Activated CD8-positive, alpha-beta T cell treated with anti-CD3 and anti-CD28 coated beads for 36 hours (primary cell): ENCODE measurements at regions not wholly inside any gene's neighbourhood (a gene's known extent, or its start where the extent isn't known, plus 50 kb on each side); places are given as distances from the start of the nearest gene placed in this dataset.
"Not testable (repeated sequence)": the region's sequence is repeated elsewhere in the genome, so short reads cannot be mapped to it uniquely, and the experiment has no call there.

Experiments used
- ATAC-seq: fragments of 200-7000 bp; cut with Tn5 transposase; one replicate; pipeline ENCODE4 v1.10.0; 2021; ENCODE audit warnings: mild to moderate bottlenecking, moderate library complexity
- CTCF ChIA-PET: fragments of 350-600 bp; sonication (Branson Sonifier 250); formaldehyde crosslinking; loops from one replicate; lab custom pipeline; 2021; ENCODE audit warnings: antibody characterized with exemption; lab: Charles Lee
- POLR2A ChIA-PET: fragments of 350-600 bp; sonication (Branson Sonifier 250); formaldehyde crosslinking; loops from one replicate; lab custom pipeline; 2021; ENCODE audit warnings: antibody characterized with exemption; lab: Charles Lee
- DNase-seq: peaks from one replicate; pipeline ENCODE4 v3.0.0-alpha.2; 2020
- H3K27ac Mint-ChIP-seq: one replicate; pipeline ENCODE4 v1.8.0; 2021; ENCODE audit warnings: mild to moderate bottlenecking, mixed read lengths
- H3K27me3 Mint-ChIP-seq: one replicate; pipeline ENCODE4 v1.8.0; 2021; ENCODE audit warnings: mixed read lengths
- H3K36me3 Mint-ChIP-seq: one replicate; pipeline ENCODE4 v1.8.0; 2021; ENCODE audit warnings: low read depth, mixed read lengths
- H3K4me1 Mint-ChIP-seq: one replicate; pipeline ENCODE4 v1.8.0; 2021; ENCODE audit warnings: low read depth, mixed read lengths
- H3K4me3 Mint-ChIP-seq: one replicate; pipeline ENCODE4 v1.8.0; 2021; ENCODE audit warnings: mild to moderate bottlenecking, moderate library complexity, mixed read lengths
- H3K9me3 Mint-ChIP-seq: one replicate; pipeline ENCODE4 v1.8.0; 2021; ENCODE audit warnings: mixed read lengths
- intact Hi-C: fragments of 100-400 bp; cut with micrococcal nuclease; formaldehyde crosslinking; loops from one replicate; pipeline ENCODE4 v1.10.0; 2022
- TF ChIP-seq, protein P1 (sequence below): fragments of 200-600 bp; IDR thresholded peaks from one replicate; pipeline ENCODE4 v1.8.0; 2022; ENCODE audit warnings: antibody characterized with exemption, mild to moderate bottlenecking

DNA sequence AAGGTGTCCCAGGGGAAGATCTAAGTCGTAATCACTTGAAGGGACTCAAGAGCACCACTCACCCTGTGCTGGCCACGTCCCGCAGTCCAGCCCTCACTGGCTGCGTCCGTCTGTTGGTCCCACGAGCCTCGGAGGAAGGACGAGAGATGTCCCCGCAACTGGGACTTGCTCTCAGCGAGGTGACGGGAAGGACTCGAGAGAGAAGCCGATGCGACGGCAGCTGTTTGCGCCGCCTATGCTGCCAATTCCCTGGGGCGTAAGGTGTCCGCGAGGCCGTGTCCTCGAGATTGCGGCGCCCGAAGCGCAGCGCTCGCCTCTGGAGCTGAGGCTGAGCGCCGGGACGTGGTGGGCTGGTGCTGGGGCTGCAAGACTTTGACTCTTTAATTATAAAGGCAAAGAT lies 100.6 kb upstream of the SEMA3E start:
- ChIA-PET CTCF (no interaction called here), POLR2A (no interaction called here)
- Mint-ChIP-seq H3K4me1 (no peaks in the 10 kb centered on the region), H3K27me3 (no peaks in the 10 kb centered on the region), H3K4me3 (no peak overlapping the region), H3K27ac (no peak overlapping the region), H3K9me3 (peaks cover 7% of the 10 kb centered on the region), H3K36me3 (no peaks in the 10 kb centered on the region)
- no peak for ATAC-seq
- TF ChIP-seq, protein P1, sequence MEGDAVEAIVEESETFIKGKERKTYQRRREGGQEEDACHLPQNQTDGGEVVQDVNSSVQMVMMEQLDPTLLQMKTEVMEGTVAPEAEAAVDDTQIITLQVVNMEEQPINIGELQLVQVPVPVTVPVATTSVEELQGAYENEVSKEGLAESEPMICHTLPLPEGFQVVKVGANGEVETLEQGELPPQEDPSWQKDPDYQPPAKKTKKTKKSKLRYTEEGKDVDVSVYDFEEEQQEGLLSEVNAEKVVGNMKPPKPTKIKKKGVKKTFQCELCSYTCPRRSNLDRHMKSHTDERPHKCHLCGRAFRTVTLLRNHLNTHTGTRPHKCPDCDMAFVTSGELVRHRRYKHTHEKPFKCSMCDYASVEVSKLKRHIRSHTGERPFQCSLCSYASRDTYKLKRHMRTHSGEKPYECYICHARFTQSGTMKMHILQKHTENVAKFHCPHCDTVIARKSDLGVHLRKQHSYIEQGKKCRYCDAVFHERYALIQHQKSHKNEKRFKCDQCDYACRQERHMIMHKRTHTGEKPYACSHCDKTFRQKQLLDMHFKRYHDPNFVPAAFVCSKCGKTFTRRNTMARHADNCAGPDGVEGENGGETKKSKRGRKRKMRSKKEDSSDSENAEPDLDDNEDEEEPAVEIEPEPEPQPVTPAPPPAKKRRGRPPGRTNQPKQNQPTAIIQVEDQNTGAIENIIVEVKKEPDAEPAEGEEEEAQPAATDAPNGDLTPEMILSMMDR, result no peak
- DNase-seq, result no peak
- intact Hi-C loops, result no loop called here

DNA sequence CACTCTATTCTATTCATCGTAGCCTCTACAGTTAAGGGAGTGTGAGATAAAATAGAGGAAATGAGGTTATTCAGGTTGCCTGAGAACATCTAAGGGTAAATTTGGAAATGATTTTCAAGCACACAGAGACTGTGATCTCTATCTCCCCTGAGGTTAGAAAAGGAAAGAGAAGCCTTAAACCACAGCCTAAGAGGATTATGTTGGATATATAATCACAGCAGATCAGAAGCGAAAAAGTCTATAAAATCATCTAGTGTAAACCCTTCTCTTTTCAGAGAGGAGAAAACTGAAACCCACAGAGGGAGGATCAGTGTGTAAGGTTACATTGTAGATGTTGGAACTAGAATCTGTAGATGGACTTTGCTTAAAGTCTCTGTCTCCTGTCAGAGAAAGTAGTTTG lies 90.6 kb upstream of the SEMA3E start:
- H3K27me3 Mint-ChIP-seq, result no peaks in the 10 kb centered on the region
- H3K36me3 Mint-ChIP-seq, result no peaks in the 10 kb centered on the region
- H3K27ac Mint-ChIP-seq, result no peak overlapping the region
- ChIA-PET CTCF (no interaction called here), POLR2A (no interaction called here)
- intact Hi-C loops, result no loop called here
- H3K9me3 Mint-ChIP-seq, result no peaks in the 10 kb centered on the region
- DNase-seq (no peak), ATAC-seq (no peak)
- H3K4me3 Mint-ChIP-seq, result no peak overlapping the region
- H3K4me1 Mint-ChIP-seq, result no peaks in the 10 kb centered on the region
- TF ChIP-seq, protein P1, result no peak

DNA sequence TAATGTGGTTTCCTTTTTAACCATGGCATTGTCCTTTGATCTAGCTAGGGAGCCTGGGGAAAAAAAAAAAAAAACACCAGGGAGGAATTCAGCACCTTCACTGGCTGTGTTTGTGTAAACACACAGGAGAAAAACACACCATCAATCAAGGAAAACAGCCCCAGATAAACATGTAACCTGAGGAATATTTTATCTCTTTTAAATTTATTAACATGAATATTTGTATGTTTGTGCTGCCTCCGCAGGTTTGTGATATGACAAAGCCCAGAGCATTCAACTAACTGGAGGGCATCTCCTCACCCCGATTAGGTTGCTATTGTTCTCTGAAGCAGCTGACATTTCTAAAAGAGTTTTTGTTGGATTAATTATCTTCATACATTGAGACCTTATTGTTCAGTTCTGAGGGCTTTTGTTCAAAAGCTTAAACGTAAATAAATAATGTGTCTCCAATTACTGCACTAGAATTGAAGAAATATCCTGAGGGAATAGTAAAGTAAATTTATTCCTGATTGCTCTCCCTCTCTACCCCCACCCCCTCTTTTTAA lies 89.4 kb upstream of the SEMA3E start:
- ATAC-seq, result no peak
- Mint-ChIP-seq H3K27ac (no peak overlapping the region), H3K4me1 (no peaks in the 10 kb centered on the region), H3K27me3 (no peaks in the 10 kb centered on the region), H3K4me3 (no peak overlapping the region), H3K36me3 (no peaks in the 10 kb centered on the region), H3K9me3 (no peaks in the 10 kb centered on the region)
- TF ChIP-seq, protein P1, result no peak
- intact Hi-C loops, result no loop called here
- ChIA-PET POLR2A (no interaction called here), CTCF (no interaction called here)
- no peak for DNase-seq

GRCh38 chr7:83732305-83732704 lies 83.4 kb upstream of the SEMA3E start:
- no peak overlapping the region for H3K27ac Mint-ChIP-seq
- CTCF ChIA-PET, result no interaction called here

DNA sequence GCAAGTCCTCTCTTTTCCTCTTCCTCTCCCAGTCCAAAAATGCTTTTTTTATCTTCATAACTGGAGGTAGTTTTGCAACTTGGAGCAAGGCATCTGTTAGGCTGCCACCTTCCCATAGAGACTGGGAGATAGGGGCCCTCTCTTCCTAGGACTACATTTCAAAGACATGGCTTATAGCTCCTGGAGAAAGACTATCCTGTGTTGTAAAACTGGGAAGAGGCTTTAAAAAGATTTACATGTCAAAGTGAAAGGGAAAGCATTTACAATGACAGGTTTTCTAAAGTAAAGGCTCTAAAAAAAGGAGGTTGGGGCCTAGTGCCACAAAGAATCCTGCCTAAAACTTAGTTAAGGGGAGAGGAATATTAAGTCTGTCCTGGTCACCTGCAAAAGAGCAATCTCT lies 82.2 kb upstream of the SEMA3E start:
- no peak overlapping the region for H3K27ac Mint-ChIP-seq
- TF ChIP-seq, protein P1, result no peak
- peaks cover 3% of the 10 kb centered on the region for H3K9me3 Mint-ChIP-seq
- ChIA-PET POLR2A (no interaction called here), CTCF (no interaction called here)
- intact Hi-C loops, result no loop called here
- H3K4me1 Mint-ChIP-seq, result no peaks in the 10 kb centered on the region
- no peak for DNase-seq
- H3K27me3 Mint-ChIP-seq, result no peaks in the 10 kb centered on the region
- no peak overlapping the region for H3K4me3 Mint-ChIP-seq
- no peaks in the 10 kb centered on the region for H3K36me3 Mint-ChIP-seq
- no peak for ATAC-seq

More at GRCh38 chr7:83732305-83732704, 83.4 kb upstream of the SEMA3E start:
- TF ChIP-seq, protein P1, result no peak
- POLR2A ChIA-PET, result no interaction called here
- no peaks in the 10 kb centered on the region for H3K36me3 Mint-ChIP-seq
- H3K4me1 Mint-ChIP-seq, result no peaks in the 10 kb centered on the region
- peaks cover 3% of the 10 kb centered on the region for H3K9me3 Mint-ChIP-seq
- no peak for ATAC-seq
- no peak for DNase-seq
- intact Hi-C loops, result no loop called here
- no peaks in the 10 kb centered on the region for H3K27me3 Mint-ChIP-seq
- no peak overlapping the region for H3K4me3 Mint-ChIP-seq

GRCh38 chr7:83716923-83717322 lies 68.0 kb upstream of the SEMA3E start:
- H3K9me3 Mint-ChIP-seq, POLR2A ChIA-PET, H3K36me3 Mint-ChIP-seq, ATAC-seq, H3K4me1 Mint-ChIP-seq, CTCF ChIA-PET, intact Hi-C loops, H3K27me3 Mint-ChIP-seq, DNase-seq, H3K27ac Mint-ChIP-seq, H3K4me3 Mint-ChIP-seq: not testable (repeated sequence)
